Lower leg skin (tissue), 3 donors: ENCODE measurements at regions not wholly inside any gene's neighbourhood (a gene's known extent, or its start where the extent isn't known, plus 50 kb on each side); places are given as distances from the start of the nearest gene placed in this dataset.

Source experiments
- POLR2A ChIP-seq, 2 donors: fragments of 450-650 bp; IDR thresholded peaks; one replicate each; pipeline ENCODE4 v1.6.1; 2016 to 2017; ENCODE audit warnings: antibody characterized with exemption in 2 of 2, mild to moderate bottlenecking in 1 of 2, moderate library complexity in 1 of 2
- TF ChIP-seq, protein P1 (sequence below), 3 donors: fragments of 450-650 bp; IDR thresholded peaks; one replicate each; pipeline ENCODE4 v1.5.1; 2016; ENCODE audit warnings: antibody characterized with exemption in 3 of 3, mild to moderate bottlenecking in 3 of 3, moderate library complexity in 2 of 3

DNA sequence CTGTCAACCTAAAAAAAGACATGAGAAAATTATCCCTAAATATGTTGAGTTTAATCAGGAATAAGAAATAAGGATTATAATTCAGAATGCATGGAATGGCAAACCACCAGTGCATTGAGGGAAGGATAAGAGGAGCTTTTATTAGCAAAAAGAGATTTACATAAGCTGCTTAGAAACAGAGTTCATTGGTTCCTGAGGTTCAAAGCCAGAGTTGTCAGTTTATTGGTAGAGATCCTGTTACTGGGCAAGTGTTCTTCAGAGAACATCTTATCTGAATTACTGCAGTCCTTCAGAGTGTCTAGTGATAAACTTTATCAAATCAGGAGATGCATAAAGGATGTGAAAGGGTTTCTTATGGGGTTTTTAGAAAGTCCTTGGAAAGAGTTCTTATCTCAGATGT is 76.0 kb upstream of the MEX3C start:
- TF ChIP-seq, protein P1, sequence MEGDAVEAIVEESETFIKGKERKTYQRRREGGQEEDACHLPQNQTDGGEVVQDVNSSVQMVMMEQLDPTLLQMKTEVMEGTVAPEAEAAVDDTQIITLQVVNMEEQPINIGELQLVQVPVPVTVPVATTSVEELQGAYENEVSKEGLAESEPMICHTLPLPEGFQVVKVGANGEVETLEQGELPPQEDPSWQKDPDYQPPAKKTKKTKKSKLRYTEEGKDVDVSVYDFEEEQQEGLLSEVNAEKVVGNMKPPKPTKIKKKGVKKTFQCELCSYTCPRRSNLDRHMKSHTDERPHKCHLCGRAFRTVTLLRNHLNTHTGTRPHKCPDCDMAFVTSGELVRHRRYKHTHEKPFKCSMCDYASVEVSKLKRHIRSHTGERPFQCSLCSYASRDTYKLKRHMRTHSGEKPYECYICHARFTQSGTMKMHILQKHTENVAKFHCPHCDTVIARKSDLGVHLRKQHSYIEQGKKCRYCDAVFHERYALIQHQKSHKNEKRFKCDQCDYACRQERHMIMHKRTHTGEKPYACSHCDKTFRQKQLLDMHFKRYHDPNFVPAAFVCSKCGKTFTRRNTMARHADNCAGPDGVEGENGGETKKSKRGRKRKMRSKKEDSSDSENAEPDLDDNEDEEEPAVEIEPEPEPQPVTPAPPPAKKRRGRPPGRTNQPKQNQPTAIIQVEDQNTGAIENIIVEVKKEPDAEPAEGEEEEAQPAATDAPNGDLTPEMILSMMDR (IDR thresholded peaks at IDR 0.05) = no peak
- no peak for TF ChIP-seq POLR2A (IDR thresholded peaks at IDR 0.05)
